K562 (cell line): ENCODE measurements at regions not wholly inside any gene's neighbourhood (a gene's known extent, or its start where the extent isn't known, plus 50 kb on each side); places are given as distances from the start of the nearest gene placed in this dataset.

ENCODE experiments used
- ATAC-seq: fragments of 200-7000 bp; cut with Tn5 transposase; 3 replicates; pipeline ENCODE4 v1.9.1; 2020; ENCODE audit warnings: moderate library complexity
- BruUV-seq: library from RNA; stranded (reverse); fragments of 400-500 nt; replicated peaks from 2 replicates; lab custom pipeline; 2021; lab: Mats Ljungman, UMichigan
- CTCF ChIA-PET: fragments of 300-600 bp; formaldehyde crosslinking; extraction: SDS; loops from one replicate; lab custom pipeline; 2021; ENCODE audit warnings: low intra/inter-chr PET ratio; lab: Yijun Ruan, JAX
- POLR2A ChIA-PET: fragments of 300-600, 350-650 bp; sonication (Branson Sonifier 250); formaldehyde crosslinking; extraction: SDS; loops from one replicate; lab custom pipeline; 2021; ENCODE audit warnings: antibody characterized with exemption, inconsistent platforms; lab: Yijun Ruan, JAX
- DNase-seq, 4 experiments: peaks; one replicate each; pipeline versions ENCODE4 v3.0.0 to v3.0.0-alpha.2; 2011 to 2018; ENCODE audit warnings: low spot score in 3 of 4, mixed read lengths in 3 of 4; ENCODE audit errors: extremely low read depth in 1 of 4
- FAIRE-seq: peaks from 2 replicates; lab custom pipeline; 2011; peaks lifted over from hg19 to GRCh38; lab: Jason Lieb, UNC
- H2AFZ ChIP-seq: 2 replicates; pipeline ENCODE4 v1.6.0; 2011; ENCODE audit warnings: low read depth, low read length, control low read depth, inconsistent platforms
- H3K27ac ChIP-seq: fragments of 200-600 bp; 3 replicates; pipeline ENCODE4 v1.8.0; 2011; ENCODE audit warnings: low read depth, mild to moderate bottlenecking, control low read depth, inconsistent platforms, low read length, moderate library complexity, mixed read lengths; ENCODE audit errors: extremely low read depth
- H3K27me3 ChIP-seq, 2 experiments: fragments of 300-600 bp in 1 of 2; 2 replicates in 1 of 2; 3 replicates in 1 of 2; pipeline versions ENCODE4 v1.6.0 to v1.8.0; 2011; ENCODE audit warnings: inconsistent platforms in 2 of 2, low read length in 2 of 2, mild to moderate bottlenecking in 1 of 2, mixed read lengths in 1 of 2, moderate library complexity in 1 of 2; ENCODE audit not compliant: control insufficient read depth in 2 of 2, insufficient read depth in 2 of 2
- H3K36me3 ChIP-seq: fragments of 300-600 bp; 3 replicates; pipeline ENCODE4 v1.8.0; 2011; ENCODE audit warnings: mild to moderate bottlenecking, low read length, inconsistent platforms; ENCODE audit not compliant: control insufficient read depth, insufficient read depth
- H3K4me1 ChIP-seq, 2 experiments: fragments of 200-600 bp in 1 of 2; replicated peaks in 1 of 2; 2 replicates in 1 of 2; 3 replicates in 1 of 2; pipeline versions ENCODE4 v1.5.1 to v1.8.0; 2011; ENCODE audit warnings: inconsistent platforms in 2 of 2, low read length in 2 of 2, mild to moderate bottlenecking in 1 of 2, mixed read lengths in 1 of 2, moderate library complexity in 1 of 2; ENCODE audit not compliant: control insufficient read depth in 2 of 2, insufficient read depth in 2 of 2
- H3K4me2 ChIP-seq: 2 replicates; pipeline ENCODE4 v1.6.1; 2011; ENCODE audit warnings: low read length, control low read depth, inconsistent platforms, mixed read lengths; ENCODE audit not compliant: insufficient read depth
- H3K4me3 ChIP-seq: fragments of 200-600 bp; sonication (generic), shearing (Covaris generic); 2 replicates; pipeline ENCODE4 v1.5.1; 2016; ENCODE audit warnings: control low read depth, inconsistent platforms
- H3K79me2 ChIP-seq: fragments of 200-600 bp; 3 replicates; pipeline ENCODE4 v1.8.0; 2011; ENCODE audit warnings: low read length, inconsistent platforms; ENCODE audit not compliant: control insufficient read depth, insufficient read depth
- H3K9ac ChIP-seq, 2 experiments: 2 replicates each; pipeline versions ENCODE4 v1.6.0 to v1.6.1; 2011; ENCODE audit warnings: low read depth in 2 of 2, low read length in 2 of 2, control low read depth in 1 of 2, inconsistent platforms in 1 of 2, mild to moderate bottlenecking in 1 of 2, mixed read lengths in 1 of 2; ENCODE audit not compliant: insufficient read depth in 1 of 2
- H3K9me1 ChIP-seq: one replicate; pipeline ENCODE4 v1.6.0; 2011; ENCODE audit warnings: inconsistent platforms, mild to moderate bottlenecking, low read length, moderate library complexity; ENCODE audit not compliant: control insufficient read depth, insufficient read depth
- H3K9me3 ChIP-seq: replicated peaks from 2 replicates; pipeline ENCODE4 v1.5.1; 2011; ENCODE audit warnings: low read depth, low read length, inconsistent platforms; ENCODE audit not compliant: control insufficient read depth, insufficient read depth
- H4K20me1 ChIP-seq: replicated peaks from 2 replicates; pipeline ENCODE4 v1.6.1; 2011; ENCODE audit warnings: low read length, inconsistent platforms, mixed read lengths; ENCODE audit not compliant: control insufficient read depth, insufficient read depth
- CCNT2 ChIP-seq: IDR thresholded peaks from 2 replicates; pipeline ENCODE4 v1.6.1; 2011; ENCODE audit warnings: borderline replicate concordance, low read depth, mild to moderate bottlenecking, moderate library complexity, mixed read lengths, low read length; ENCODE audit not compliant: insufficient read length; ENCODE audit errors: extremely low read depth
- E2F8 ChIP-seq: fragments of 450-650 bp; IDR thresholded peaks from 2 replicates; pipeline ENCODE4 v1.7.1; 2018; ENCODE audit warnings: mild to moderate bottlenecking, low read depth; ENCODE audit not compliant: partially characterized antibody
- FOXK2 ChIP-seq, 2 experiments: fragments of 450-650 bp; IDR thresholded peaks in 1 of 2; conservative IDR thresholded peaks in 1 of 2; 2 replicates each; pipeline ENCODE4 v1.6.1; 2016; ENCODE audit warnings: low read depth in 2 of 2, mild to moderate bottlenecking in 1 of 2
- KHSRP ChIP-seq: fragments of 450-650 bp; IDR thresholded peaks from 2 replicates; pipeline ENCODE4 v1.6.1; 2017
- MBD1 ChIP-seq: fragments of 250-450 bp; sonication (Bioruptor Pico); IDR thresholded peaks from 2 replicates; pipeline ENCODE4 v1.8.0; 2022; ENCODE audit warnings: inconsistent platforms
- MCM2 ChIP-seq: fragments of 450-650 bp; IDR thresholded peaks from 2 replicates; pipeline ENCODE4 v1.6.1; 2017; ENCODE audit warnings: low read depth, mild to moderate bottlenecking
- PCBP2 ChIP-seq: fragments of 200-400 bp; formaldehyde crosslinking; IDR thresholded peaks from 2 replicates; pipeline ENCODE4 v1.6.1; 2018; ENCODE audit warnings: low read length, low read depth, mild to moderate bottlenecking, moderate library complexity; ENCODE audit not compliant: poor library complexity, severe bottlenecking
- PML ChIP-seq: IDR thresholded peaks from 2 replicates; pipeline ENCODE4 v1.6.1; 2012; ENCODE audit warnings: low read length, inconsistent platforms
- TEAD1 ChIP-seq, 2 experiments: fragments of 450-650 bp in 1 of 2; sonication (generic) in 1 of 2; formaldehyde crosslinking; IDR thresholded peaks; 2 replicates each; pipeline versions ENCODE4 v1.4.0 to v1.8.0; 2020 to 2022; ENCODE audit warnings: mild to moderate bottlenecking in 2 of 2, missing genetic modification reagents in 1 of 2
- ZBTB2 ChIP-seq: fragments of 450-650 bp; IDR thresholded peaks from 2 replicates; pipeline ENCODE4 v1.6.1; 2016; ENCODE audit warnings: antibody characterized with exemption
- ZBTB49 ChIP-seq: sonication (generic); formaldehyde crosslinking; IDR thresholded peaks from 2 replicates; pipeline ENCODE4 v1.8.0; 2022; ENCODE audit warnings: missing genetic modification reagents, mild to moderate bottlenecking, borderline replicate concordance
- WGBS: fragments of 100-300 bp; shearing (Covaris generic); methylation state at CpG from one replicate; pipeline ENCODE4 v1.1.6; 2016; ENCODE audit warnings: low coverage, mixed read lengths; ENCODE audit not compliant: insufficient coverage; ENCODE audit errors: missing lambda C conversion rate; 5-methylcytosine and 5-hydroxymethylcytosine counted together
- in situ Hi-C: fragments of 300-500 bp; cut with MboI; formaldehyde crosslinking; loops from 4 replicates; pipeline ENCODE4 v1.15.0; 2018; ENCODE audit warnings: inconsistent platforms, mixed read lengths
- intact Hi-C: fragments of 100-400 bp; cut with micrococcal nuclease; formaldehyde crosslinking; loops from 2 replicates; pipeline ENCODE4 v1.14.2; 2022

- no peak for TF ChIP-seq MBD1 (CRISPR knock-in tag)
Observed at GRCh38 chr5:3787604-3788003, 192.0 kb downstream of the IRX1 start (continued).

- no peak overlapping the region for H3K4me2 ChIP-seq
- H4K20me1 ChIP-seq = no peaks in the 10 kb centered on the region
- H3K79me2 ChIP-seq = no peaks in the 10 kb centered on the region
- intact Hi-C loops = no loop called here
- no peak overlapping the region for H3K4me3 ChIP-seq
- ChIA-PET CTCF (no interaction called here), POLR2A (no interaction called here)
- H3K9me1 ChIP-seq = no peaks in the 10 kb centered on the region
- H3K9ac ChIP-seq = no peak overlapping the region
- H3K36me3 ChIP-seq = no peaks in the 10 kb centered on the region
- no peak for FAIRE-seq
- 2% methylated on average over 14 of the region's 14 CpGs for WGBS
- H3K9me3 ChIP-seq = no peaks in the 10 kb centered on the region; the same call in 1 of the 2 replicates
- in situ Hi-C loops = no loop called here
- 0 out of 5 replicates have a peak, but pooled peaks cover 0 to 5% of the 10 kb centered on the region in 2 experiments for H3K27me3 ChIP-seq
- BruUV-seq = no TSS peak
- H3K27ac ChIP-seq = no peak overlapping the region
- no peak for ATAC-seq
- H3K4me1 ChIP-seq = no peaks in the 10 kb centered on the region
- H2AFZ ChIP-seq = no peak overlapping the region
- no peak for DNase-seq
- no peak for TF ChIP-seq MCM2
- TF ChIP-seq PML = no peak
- no peak for TF ChIP-seq ZBTB2
- no peak for TF ChIP-seq CCNT2
- TF ChIP-seq PCBP2 = no peak
- no peak for TF ChIP-seq ZBTB49
- TF ChIP-seq KHSRP = no peak
- TF ChIP-seq TEAD1 (CRISPR knock-in tag; IDR thresholded peaks at IDR 0.05) = no peak
- no peak for TF ChIP-seq FOXK2 (conservative IDR thresholded peaks at IDR 0.05 in 1 of 2, IDR thresholded peaks at IDR 0.05 in 1 of 2; ENCODE audit: low read depth in 2 of 2)
- TF ChIP-seq E2F8 = no peak
Observed at GRCh38 chr5:3789519-3790193, 194.0 kb downstream of the IRX1 start.
